MM.1S (cell line): ENCODE measurements at regions not wholly inside any gene's neighbourhood (a gene's known extent, or its start where the extent isn't known, plus 50 kb on each side); places are given as distances from the start of the nearest gene placed in this dataset.
"Not testable (repeated sequence)": the region's sequence is repeated elsewhere in the genome, so short reads cannot be mapped to it uniquely, and the experiment has no call there.

ENCODE experiments used
- DNase-seq: peaks from one replicate; pipeline ENCODE4 v3.0.0-alpha.2; 2015
- H2AFZ ChIP-seq: fragments of 300-600 bp; sonication (generic); 2 replicates; pipeline ENCODE4 v1.6.0; 2016; ENCODE audit warnings: antibody characterized with exemption, low read length
- H3F3A ChIP-seq: fragments of 300-600 bp; sonication (generic); 2 replicates; pipeline ENCODE4 v1.6.1; 2016; ENCODE audit warnings: mild to moderate bottlenecking, antibody characterized with exemption, low read length, moderate library complexity, mixed read lengths; ENCODE audit not compliant: insufficient read depth
- H3K27ac ChIP-seq: fragments of 300-600 bp; sonication (generic); 2 replicates; pipeline ENCODE4 v1.5.1; 2016; ENCODE audit warnings: mild to moderate bottlenecking, low read length
- H3K27me3 ChIP-seq: fragments of 300-600 bp; sonication (generic); replicated peaks from 2 replicates; pipeline ENCODE4 v1.6.0; 2016; ENCODE audit warnings: low read length; ENCODE audit not compliant: insufficient read depth
- H3K36me3 ChIP-seq: fragments of 300-600 bp; sonication (generic); replicated peaks from 2 replicates; pipeline ENCODE4 v1.6.1; 2016; ENCODE audit warnings: mild to moderate bottlenecking, low read length, mixed read lengths; ENCODE audit not compliant: insufficient read depth
- H3K4me1 ChIP-seq: fragments of 300-600 bp; sonication (generic); 2 replicates; pipeline ENCODE4 v1.6.1; 2016; ENCODE audit warnings: low read length, mixed read lengths
- H3K4me2 ChIP-seq: fragments of 300-600 bp; sonication (generic); 2 replicates; pipeline ENCODE4 v1.6.0; 2016; ENCODE audit warnings: low read depth, low read length
- H3K4me3 ChIP-seq: fragments of 300-600 bp; sonication (generic); 2 replicates; pipeline ENCODE4 v1.5.1; 2016; ENCODE audit warnings: low read length, mixed read lengths
- H3K79me2 ChIP-seq: fragments of 300-600 bp; sonication (generic); 2 replicates; pipeline ENCODE4 v1.6.1; 2016; ENCODE audit warnings: mixed run types, low read length, mixed read lengths
- H3K9ac ChIP-seq: fragments of 300-600 bp; sonication (generic); 2 replicates; pipeline ENCODE4 v1.6.1; 2016; ENCODE audit warnings: low read length, mixed read lengths
- H3K9me2 ChIP-seq: fragments of 300-600 bp; sonication (generic); replicated peaks from 2 replicates; pipeline ENCODE4 v1.6.1; 2016; ENCODE audit warnings: mild to moderate bottlenecking, low read length, mixed read lengths; ENCODE audit not compliant: insufficient read depth
- H3K9me3 ChIP-seq: fragments of 300-600 bp; sonication (generic); replicated peaks from 2 replicates; pipeline ENCODE4 v1.6.1; 2016; ENCODE audit warnings: mild to moderate bottlenecking, low read length, mixed read lengths; ENCODE audit not compliant: insufficient read depth
- H4K20me1 ChIP-seq: fragments of 300-600 bp; sonication (generic); 2 replicates; pipeline ENCODE4 v1.6.1; 2016; ENCODE audit warnings: mild to moderate bottlenecking, low read length, moderate library complexity, mixed read lengths; ENCODE audit not compliant: insufficient read depth
- EZH2 ChIP-seq: fragments of 300-600 bp; sonication (generic); optimal IDR thresholded peaks from 2 replicates; pipeline ENCODE3; 2017; ENCODE audit warnings: low read depth, mild to moderate bottlenecking, antibody characterized with exemption, low read length, mixed read lengths
- EZH2phosphoT487 ChIP-seq: fragments of 300-600 bp; sonication (generic); IDR thresholded peaks from 2 replicates; pipeline ENCODE4 v1.6.1; 2018; ENCODE audit warnings: antibody characterized with exemption, low read length
- TF ChIP-seq, protein P1 (sequence below): fragments of 300-600 bp; sonication (generic); IDR thresholded peaks from 2 replicates; pipeline ENCODE4 v1.5.1; 2016; ENCODE audit warnings: antibody characterized with exemption, low read length, mixed read lengths

DNA sequence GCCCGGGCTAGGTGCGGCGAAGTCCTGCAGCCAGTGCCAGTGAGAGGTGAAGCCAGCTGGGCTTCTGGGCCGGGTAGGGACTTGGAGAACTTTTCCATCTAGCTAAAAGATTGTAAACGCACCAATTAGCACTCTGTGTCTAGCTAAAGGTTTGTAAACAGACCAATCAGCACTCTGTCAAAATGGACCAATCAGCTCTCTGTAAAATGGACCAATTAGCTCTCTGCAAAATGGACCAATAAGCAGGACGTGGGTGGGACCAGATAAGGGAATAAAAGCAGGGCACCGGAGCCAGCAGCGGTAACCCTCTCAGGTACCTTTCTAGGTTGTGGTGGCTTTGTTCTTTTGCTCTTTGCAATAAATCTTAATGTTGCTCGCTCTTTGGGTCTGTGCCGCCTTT lies 195.1 kb downstream of the ANKRD30BL start:
- H3K36me3 ChIP-seq, DNase-seq, H3K4me2 ChIP-seq, H3K27me3 ChIP-seq, H2AFZ ChIP-seq, H4K20me1 ChIP-seq, H3K27ac ChIP-seq, H3K4me1 ChIP-seq, H3F3A ChIP-seq, H3K9me3 ChIP-seq, H3K79me2 ChIP-seq, H3K4me3 ChIP-seq, H3K9ac ChIP-seq, H3K9me2 ChIP-seq: not testable (repeated sequence)

DNA sequence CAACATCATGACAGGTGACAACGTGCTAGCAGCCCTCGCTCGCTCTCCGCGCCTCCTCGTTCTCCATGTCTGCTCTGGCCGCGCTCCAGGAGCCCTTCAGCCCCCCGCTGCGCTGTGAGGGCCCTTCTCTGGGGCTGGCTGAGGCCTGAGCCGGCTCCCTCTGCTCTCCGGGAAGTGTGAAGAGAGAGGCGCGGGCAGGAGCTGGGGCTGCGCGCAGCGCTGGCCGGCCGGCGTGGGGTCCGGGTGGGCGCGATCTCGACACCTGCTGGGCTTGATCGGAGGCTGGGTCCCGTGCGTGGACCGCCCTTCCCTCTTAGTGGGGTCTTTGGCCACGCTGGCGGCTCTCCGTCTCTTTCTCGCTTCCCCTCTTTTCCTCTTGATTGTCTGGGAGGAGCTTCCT lies 195.5 kb downstream of the ANKRD30BL start:
- H3K36me3 ChIP-seq = no peaks in the 10 kb centered on the region
- H2AFZ ChIP-seq = no peak overlapping the region
- H3F3A ChIP-seq = no peaks in the 10 kb centered on the region
- no peaks in the 10 kb centered on the region for H3K4me1 ChIP-seq
- no peak for DNase-seq
- H3K27me3 ChIP-seq = no peaks in the 10 kb centered on the region
- H3K9me3 ChIP-seq = no peaks in the 10 kb centered on the region
- no peaks in the 10 kb centered on the region for H3K9me2 ChIP-seq
- no peak overlapping the region for H3K27ac ChIP-seq
- no peak overlapping the region for H3K4me2 ChIP-seq
- H4K20me1 ChIP-seq = no peaks in the 10 kb centered on the region
- no peak overlapping the region for H3K9ac ChIP-seq
- H3K79me2 ChIP-seq = no peaks in the 10 kb centered on the region
- no peak overlapping the region for H3K4me3 ChIP-seq
- TF ChIP-seq, protein P1, sequence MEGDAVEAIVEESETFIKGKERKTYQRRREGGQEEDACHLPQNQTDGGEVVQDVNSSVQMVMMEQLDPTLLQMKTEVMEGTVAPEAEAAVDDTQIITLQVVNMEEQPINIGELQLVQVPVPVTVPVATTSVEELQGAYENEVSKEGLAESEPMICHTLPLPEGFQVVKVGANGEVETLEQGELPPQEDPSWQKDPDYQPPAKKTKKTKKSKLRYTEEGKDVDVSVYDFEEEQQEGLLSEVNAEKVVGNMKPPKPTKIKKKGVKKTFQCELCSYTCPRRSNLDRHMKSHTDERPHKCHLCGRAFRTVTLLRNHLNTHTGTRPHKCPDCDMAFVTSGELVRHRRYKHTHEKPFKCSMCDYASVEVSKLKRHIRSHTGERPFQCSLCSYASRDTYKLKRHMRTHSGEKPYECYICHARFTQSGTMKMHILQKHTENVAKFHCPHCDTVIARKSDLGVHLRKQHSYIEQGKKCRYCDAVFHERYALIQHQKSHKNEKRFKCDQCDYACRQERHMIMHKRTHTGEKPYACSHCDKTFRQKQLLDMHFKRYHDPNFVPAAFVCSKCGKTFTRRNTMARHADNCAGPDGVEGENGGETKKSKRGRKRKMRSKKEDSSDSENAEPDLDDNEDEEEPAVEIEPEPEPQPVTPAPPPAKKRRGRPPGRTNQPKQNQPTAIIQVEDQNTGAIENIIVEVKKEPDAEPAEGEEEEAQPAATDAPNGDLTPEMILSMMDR = no peak
- no peak for TF ChIP-seq EZH2phosphoT487
- TF ChIP-seq EZH2 = no peak

DNA sequence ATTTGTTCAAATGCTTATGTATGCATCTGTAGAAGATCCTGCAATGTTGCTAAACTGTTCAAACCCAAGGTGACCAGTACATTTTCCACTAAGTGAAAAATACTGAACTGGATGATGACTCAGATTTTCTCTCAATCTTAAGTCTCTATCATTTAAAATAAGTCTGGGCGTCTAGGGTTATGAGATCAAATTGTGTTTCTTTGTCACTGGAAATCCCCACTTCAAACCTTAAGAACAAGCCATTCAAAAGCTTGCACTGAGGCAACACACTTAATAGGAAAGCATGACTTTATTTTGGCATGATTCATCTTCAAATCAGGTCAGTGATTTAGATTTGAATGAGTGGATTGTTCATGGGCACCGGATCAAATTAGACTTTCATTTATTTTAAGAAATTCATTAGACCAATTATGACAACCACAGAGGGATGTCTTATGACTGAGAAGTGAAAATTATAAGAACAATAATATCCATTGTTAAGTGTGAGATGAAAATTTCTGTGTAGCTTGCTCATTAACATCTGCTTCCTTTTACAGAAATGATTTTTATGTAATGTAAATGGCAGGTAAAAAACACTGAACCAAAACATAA lies 203.6 kb downstream of the ANKRD30BL start:
- not testable (repeated sequence) for H3K9ac ChIP-seq, H3F3A ChIP-seq, H2AFZ ChIP-seq, H3K4me3 ChIP-seq, H3K79me2 ChIP-seq, H3K27me3 ChIP-seq, H3K27ac ChIP-seq, H3K4me1 ChIP-seq, H3K9me2 ChIP-seq, DNase-seq, H3K36me3 ChIP-seq, H4K20me1 ChIP-seq, H3K9me3 ChIP-seq, H3K4me2 ChIP-seq

DNA sequence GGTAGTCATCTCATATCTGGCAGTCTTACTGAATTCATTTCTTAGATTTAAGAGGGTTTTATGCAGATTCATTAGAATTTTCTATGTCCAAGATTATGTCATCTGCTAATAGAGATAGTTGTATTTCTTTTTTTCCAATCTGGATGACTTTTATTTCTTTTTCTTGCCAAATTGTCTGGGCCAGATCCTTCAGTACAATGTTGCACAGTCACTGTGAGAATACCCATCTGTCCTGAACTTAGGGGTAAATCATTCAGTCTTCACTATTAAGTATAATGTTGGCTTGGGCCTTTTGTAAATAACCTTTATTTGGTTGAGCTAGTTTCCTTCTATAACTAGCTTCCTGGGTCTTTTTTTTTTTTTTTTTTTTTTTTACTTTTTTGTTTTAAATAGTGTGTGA lies 213.1 kb downstream of the ANKRD30BL start:
- DNase-seq, H3K4me1 ChIP-seq, H3F3A ChIP-seq, H3K36me3 ChIP-seq, H3K9me2 ChIP-seq, H3K9me3 ChIP-seq, H4K20me1 ChIP-seq, H3K27ac ChIP-seq, H3K79me2 ChIP-seq, H3K9ac ChIP-seq, H3K4me2 ChIP-seq, H3K4me3 ChIP-seq, H2AFZ ChIP-seq, H3K27me3 ChIP-seq: not testable (repeated sequence)

GRCh38 chr2:131923287-131923686 lies 238.5 kb downstream of the ANKRD30BL start:
- H3K79me2 ChIP-seq, H3K27me3 ChIP-seq, H3K9me3 ChIP-seq, H3F3A ChIP-seq, H4K20me1 ChIP-seq, H3K9me2 ChIP-seq, H3K36me3 ChIP-seq, H3K4me2 ChIP-seq, H3K9ac ChIP-seq, DNase-seq, H3K27ac ChIP-seq, H3K4me1 ChIP-seq, H2AFZ ChIP-seq, H3K4me3 ChIP-seq: not testable (repeated sequence)

GRCh38 chr2:131922854-131923253 lies 238.9 kb downstream of the ANKRD30BL start:
- not testable (repeated sequence) for H3K4me2 ChIP-seq, H2AFZ ChIP-seq, H3K27ac ChIP-seq, H3K4me3 ChIP-seq, H3K9me3 ChIP-seq, H4K20me1 ChIP-seq, H3K9ac ChIP-seq, H3K27me3 ChIP-seq, H3K36me3 ChIP-seq, H3K79me2 ChIP-seq, DNase-seq, H3K4me1 ChIP-seq, H3F3A ChIP-seq, H3K9me2 ChIP-seq
